Activated CD8-positive, alpha-beta T cell treated with anti-CD3 and anti-CD28 coated beads for 36 hours (primary cell): ENCODE measurements at regions not wholly inside any gene's neighbourhood (a gene's known extent, or its start where the extent isn't known, plus 50 kb on each side); places are given as distances from the start of the nearest gene placed in this dataset.
"Not testable (repeated sequence)": the region's sequence is repeated elsewhere in the genome, so short reads cannot be mapped to it uniquely, and the experiment has no call there.

Experiments
- ATAC-seq: fragments of 200-7000 bp; cut with Tn5 transposase; one replicate; pipeline ENCODE4 v1.10.0; 2021; ENCODE audit warnings: mild to moderate bottlenecking, moderate library complexity
- CTCF ChIA-PET: fragments of 350-600 bp; sonication (Branson Sonifier 250); formaldehyde crosslinking; loops from one replicate; lab custom pipeline; 2021; ENCODE audit warnings: antibody characterized with exemption; lab: Charles Lee
- POLR2A ChIA-PET: fragments of 350-600 bp; sonication (Branson Sonifier 250); formaldehyde crosslinking; loops from one replicate; lab custom pipeline; 2021; ENCODE audit warnings: antibody characterized with exemption; lab: Charles Lee
- DNase-seq: peaks from one replicate; pipeline ENCODE4 v3.0.0-alpha.2; 2020
- H3K27ac Mint-ChIP-seq: one replicate; pipeline ENCODE4 v1.8.0; 2021; ENCODE audit warnings: mild to moderate bottlenecking, mixed read lengths
- H3K27me3 Mint-ChIP-seq: one replicate; pipeline ENCODE4 v1.8.0; 2021; ENCODE audit warnings: mixed read lengths
- H3K36me3 Mint-ChIP-seq: one replicate; pipeline ENCODE4 v1.8.0; 2021; ENCODE audit warnings: low read depth, mixed read lengths
- H3K4me1 Mint-ChIP-seq: one replicate; pipeline ENCODE4 v1.8.0; 2021; ENCODE audit warnings: low read depth, mixed read lengths
- H3K4me3 Mint-ChIP-seq: one replicate; pipeline ENCODE4 v1.8.0; 2021; ENCODE audit warnings: mild to moderate bottlenecking, moderate library complexity, mixed read lengths
- H3K9me3 Mint-ChIP-seq: one replicate; pipeline ENCODE4 v1.8.0; 2021; ENCODE audit warnings: mixed read lengths
- intact Hi-C: fragments of 100-400 bp; cut with micrococcal nuclease; formaldehyde crosslinking; loops from one replicate; pipeline ENCODE4 v1.10.0; 2022
- TF ChIP-seq, protein P1 (sequence below): fragments of 200-600 bp; IDR thresholded peaks from one replicate; pipeline ENCODE4 v1.8.0; 2022; ENCODE audit warnings: antibody characterized with exemption, mild to moderate bottlenecking

DNA sequence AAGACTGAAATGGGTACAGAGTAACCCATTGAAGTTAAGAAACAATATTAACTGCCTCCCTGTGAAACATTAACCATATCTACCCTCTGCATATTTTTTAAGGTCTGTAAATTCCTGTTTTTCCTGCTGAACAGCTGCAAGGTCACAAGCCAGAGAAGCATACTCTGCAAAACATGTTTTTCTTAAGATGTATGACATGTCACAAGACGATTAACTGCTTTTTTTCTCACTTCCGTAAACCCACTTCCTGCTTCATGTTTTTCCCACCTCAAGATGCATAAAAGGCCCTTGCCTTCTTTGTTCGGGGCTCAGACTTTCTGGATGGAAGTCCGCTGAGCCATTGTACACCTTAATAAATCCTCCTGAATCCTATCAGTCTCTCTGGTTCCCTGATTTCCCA lies 504.7 kb upstream of the MIS18BP1 start:
- DNase-seq = no peak
- TF ChIP-seq, protein P1, sequence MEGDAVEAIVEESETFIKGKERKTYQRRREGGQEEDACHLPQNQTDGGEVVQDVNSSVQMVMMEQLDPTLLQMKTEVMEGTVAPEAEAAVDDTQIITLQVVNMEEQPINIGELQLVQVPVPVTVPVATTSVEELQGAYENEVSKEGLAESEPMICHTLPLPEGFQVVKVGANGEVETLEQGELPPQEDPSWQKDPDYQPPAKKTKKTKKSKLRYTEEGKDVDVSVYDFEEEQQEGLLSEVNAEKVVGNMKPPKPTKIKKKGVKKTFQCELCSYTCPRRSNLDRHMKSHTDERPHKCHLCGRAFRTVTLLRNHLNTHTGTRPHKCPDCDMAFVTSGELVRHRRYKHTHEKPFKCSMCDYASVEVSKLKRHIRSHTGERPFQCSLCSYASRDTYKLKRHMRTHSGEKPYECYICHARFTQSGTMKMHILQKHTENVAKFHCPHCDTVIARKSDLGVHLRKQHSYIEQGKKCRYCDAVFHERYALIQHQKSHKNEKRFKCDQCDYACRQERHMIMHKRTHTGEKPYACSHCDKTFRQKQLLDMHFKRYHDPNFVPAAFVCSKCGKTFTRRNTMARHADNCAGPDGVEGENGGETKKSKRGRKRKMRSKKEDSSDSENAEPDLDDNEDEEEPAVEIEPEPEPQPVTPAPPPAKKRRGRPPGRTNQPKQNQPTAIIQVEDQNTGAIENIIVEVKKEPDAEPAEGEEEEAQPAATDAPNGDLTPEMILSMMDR = no peak
- no peaks in the 10 kb centered on the region for H3K36me3 Mint-ChIP-seq
- no peak for ATAC-seq
- ChIA-PET POLR2A (no interaction called here), CTCF (no interaction called here)
- H3K27ac Mint-ChIP-seq = no peak overlapping the region
- H3K4me1 Mint-ChIP-seq = no peaks in the 10 kb centered on the region
- no peaks in the 10 kb centered on the region for H3K27me3 Mint-ChIP-seq
- H3K9me3 Mint-ChIP-seq = peaks cover 11% of the 10 kb centered on the region
- intact Hi-C loops = no loop called here
- H3K4me3 Mint-ChIP-seq = no peak overlapping the region

DNA sequence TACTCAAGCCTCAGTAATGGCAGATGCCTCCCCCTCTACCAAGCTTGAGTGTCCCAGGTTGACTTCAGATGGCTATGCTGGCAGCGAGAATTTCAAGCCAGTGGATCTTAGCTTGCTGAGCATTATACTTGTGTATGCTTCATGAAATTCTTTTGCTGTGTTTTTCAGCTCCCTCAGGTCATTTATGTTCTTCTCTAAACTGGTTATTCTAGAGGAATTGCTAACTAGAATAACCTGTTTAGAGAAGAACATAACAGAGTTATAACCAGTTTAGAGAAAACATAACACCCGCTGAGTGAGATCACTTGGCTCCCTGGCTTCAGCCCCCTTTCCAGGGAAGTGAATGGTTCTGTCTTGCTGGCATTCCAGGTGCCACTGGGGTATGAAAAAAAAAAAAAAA lies 503.4 kb upstream of the MIS18BP1 start:
- H3K4me3 Mint-ChIP-seq, H3K27me3 Mint-ChIP-seq, CTCF ChIA-PET, intact Hi-C loops, H3K36me3 Mint-ChIP-seq, POLR2A ChIA-PET, ATAC-seq, H3K27ac Mint-ChIP-seq, DNase-seq, H3K4me1 Mint-ChIP-seq: not testable (repeated sequence)
- peaks cover 14% of the 10 kb centered on the region for H3K9me3 Mint-ChIP-seq

DNA sequence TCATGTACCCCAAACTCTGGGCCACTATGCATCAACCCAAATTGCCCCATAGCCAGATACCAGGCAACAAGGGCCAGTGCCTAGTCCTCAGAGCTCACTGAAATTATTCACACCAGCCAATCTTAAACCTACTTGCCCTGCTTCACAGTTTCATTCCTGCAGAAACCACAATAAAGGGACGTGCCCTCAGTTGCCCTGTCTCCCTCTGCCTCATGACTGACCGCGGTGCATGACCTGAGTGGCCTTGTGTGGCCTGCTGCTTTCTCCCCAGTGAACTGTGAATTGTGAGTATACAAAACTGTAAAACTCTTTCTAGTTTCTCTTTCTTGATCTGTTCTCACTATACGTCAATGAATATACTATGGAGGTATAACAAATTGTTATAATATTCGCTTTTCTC lies 490.9 kb upstream of the MIS18BP1 start:
- no peaks in the 10 kb centered on the region for H3K36me3 Mint-ChIP-seq
- ATAC-seq (no peak), DNase-seq (no peak)
- ChIA-PET POLR2A (no interaction called here), CTCF (no interaction called here)
- H3K4me3 Mint-ChIP-seq = no peak overlapping the region
- TF ChIP-seq, protein P1 = no peak
- no peak overlapping the region for H3K27ac Mint-ChIP-seq
- peaks cover 16% of the 10 kb centered on the region for H3K9me3 Mint-ChIP-seq
- no peaks in the 10 kb centered on the region for H3K4me1 Mint-ChIP-seq
- intact Hi-C loops = no loop called here
- H3K27me3 Mint-ChIP-seq = no peaks in the 10 kb centered on the region

DNA sequence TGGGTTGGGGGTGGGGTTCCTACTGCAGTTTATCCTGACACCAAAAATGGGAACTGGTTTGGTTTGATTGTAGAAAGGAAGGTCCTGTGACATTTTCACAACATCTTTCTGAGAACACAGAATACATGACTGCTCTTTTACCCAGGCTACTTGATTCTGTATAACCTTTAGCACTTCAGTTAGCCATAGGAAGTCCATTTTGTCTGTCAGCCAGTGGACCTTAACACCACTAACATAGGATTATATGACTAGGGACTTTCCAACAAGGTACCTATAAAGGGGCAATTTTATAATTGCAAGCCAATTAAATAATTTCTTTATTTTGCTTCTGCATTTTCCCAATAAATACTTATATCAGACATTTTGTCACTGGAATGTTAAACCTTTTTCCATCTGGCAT lies 489.2 kb upstream of the MIS18BP1 start:
- Mint-ChIP-seq H3K27me3 (no peaks in the 10 kb centered on the region), H3K4me3 (no peak overlapping the region), H3K9me3 (peaks cover 15% of the 10 kb centered on the region), H3K4me1 (no peaks in the 10 kb centered on the region), H3K27ac (no peak overlapping the region), H3K36me3 (no peaks in the 10 kb centered on the region)
- ATAC-seq (no peak), DNase-seq (no peak)
- CTCF ChIA-PET = no interaction called here
- POLR2A ChIA-PET = no interaction called here
- intact Hi-C loops = no loop called here
- TF ChIP-seq, protein P1 = no peak

DNA sequence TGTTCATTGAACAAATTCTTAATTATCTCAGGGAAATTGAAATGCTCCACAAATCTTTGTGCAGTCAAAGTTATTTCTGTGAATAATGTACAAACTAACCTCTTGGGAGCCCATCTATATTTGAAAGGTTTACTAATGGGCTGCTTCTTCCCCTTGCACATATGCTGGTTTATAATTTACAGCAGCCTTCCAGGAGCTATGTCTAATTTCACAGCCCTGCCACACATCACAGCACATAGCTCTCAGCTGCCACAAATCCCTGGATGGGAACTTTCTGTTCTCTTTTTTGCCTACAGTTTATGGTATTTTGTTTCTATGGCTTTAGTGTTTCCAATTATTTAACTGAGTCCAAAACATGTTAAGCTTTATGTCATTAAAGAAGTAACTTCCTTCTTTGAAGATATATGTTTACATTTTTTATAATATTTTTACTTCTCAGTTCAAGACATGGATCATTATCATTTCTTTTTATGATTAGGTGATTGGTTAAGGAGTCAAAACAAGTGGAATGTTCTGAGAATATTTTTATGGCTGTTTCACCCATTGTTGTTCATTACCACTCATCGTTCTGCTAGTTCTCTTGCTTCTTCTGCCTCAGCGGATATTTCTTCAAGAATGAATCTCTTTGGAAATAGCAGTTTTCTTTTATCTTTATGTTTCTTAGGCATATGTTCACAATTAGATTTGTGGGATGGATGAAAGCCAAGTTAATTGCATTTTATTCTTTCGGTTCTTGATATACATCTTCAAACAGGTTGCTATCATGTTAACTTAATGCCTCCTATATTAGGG lies 475.6 kb upstream of the MIS18BP1 start:
- CTCF ChIA-PET = no interaction called here
- no peaks in the 10 kb centered on the region for H3K36me3 Mint-ChIP-seq
- no peak overlapping the region for H3K4me3 Mint-ChIP-seq
- POLR2A ChIA-PET = no interaction called here
- H3K27me3 Mint-ChIP-seq = no peaks in the 10 kb centered on the region
- intact Hi-C loops = no loop called here
- TF ChIP-seq, protein P1 = no peak
- peaks cover 5% of the 10 kb centered on the region for H3K9me3 Mint-ChIP-seq
- no peak for ATAC-seq
- DNase-seq = no peak
- no peaks in the 10 kb centered on the region for H3K4me1 Mint-ChIP-seq
- H3K27ac Mint-ChIP-seq = no peak overlapping the region
